Spleen (tissue), 11 donors: ENCODE measurements at regions not wholly inside any gene's neighbourhood (a gene's known extent, or its start where the extent isn't known, plus 50 kb on each side); places are given as distances from the start of the nearest gene placed in this dataset.
"Not testable (repeated sequence)": the region's sequence is repeated elsewhere in the genome, so short reads cannot be mapped to it uniquely, and the experiment has no call there.

Experiments used
- DNase-seq: peaks from one replicate; pipeline ENCODE4 v3.0.0-alpha.2; 2020
- H3K27ac ChIP-seq, 8 donors: fragments of 200-600 bp; sonication (generic) in 7 of 8; 1 replicate in 4 of 8; 2 replicates in 4 of 8; pipeline versions ENCODE4 v1.5.0 to v1.8.0; 2016 to 2021; ENCODE audit warnings: inconsistent platforms in 4 of 8, mild to moderate bottlenecking in 4 of 8, moderate library complexity in 1 of 8
- H3K27me3 ChIP-seq, 7 donors: fragments of 200-600 bp; sonication (generic) in 6 of 7; replicated peaks in 1 of 7; 1 replicate in 4 of 7; 2 replicates in 3 of 7; pipeline versions ENCODE4 v1.5.0 to v1.8.0; 2016 to 2021; ENCODE audit warnings: inconsistent platforms in 3 of 7, mild to moderate bottlenecking in 1 of 7
- H3K36me3 ChIP-seq, 6 donors: fragments of 200-600 bp; sonication (generic) in 5 of 6; 1 replicate in 4 of 6; 2 replicates in 2 of 6; pipeline versions ENCODE4 v1.5.0 to v1.8.0; 2016 to 2021; ENCODE audit warnings: inconsistent platforms in 2 of 6
- H3K4me1 ChIP-seq, 6 donors: fragments of 200-600 bp; sonication (generic) in 5 of 6; 1 replicate in 3 of 6; 2 replicates in 3 of 6; pipeline versions ENCODE4 v1.5.0 to v1.8.0; 2016 to 2021; ENCODE audit warnings: inconsistent platforms in 3 of 6
- H3K4me3 ChIP-seq, 8 donors: fragments of 200-600 bp; sonication (generic) in 7 of 8; 1 replicate in 4 of 8; 2 replicates in 4 of 8; pipeline versions ENCODE4 v1.5.0 to v1.8.0; 2016 to 2021; ENCODE audit warnings: inconsistent platforms in 4 of 8, mild to moderate bottlenecking in 4 of 8, moderate library complexity in 2 of 8
- H3K9me3 ChIP-seq, 8 donors: fragments of 200-600 bp; sonication (generic) in 7 of 8; 1 replicate in 4 of 8; 2 replicates in 4 of 8; pipeline versions ENCODE4 v1.5.0 to v1.8.0; 2016 to 2021; ENCODE audit warnings: inconsistent platforms in 4 of 8
- POLR2A ChIP-seq, 3 donors: fragments of 450-650 bp; IDR thresholded peaks; one replicate each; pipeline ENCODE4 v1.5.1; 2017; ENCODE audit warnings: antibody characterized with exemption in 3 of 3, mild to moderate bottlenecking in 1 of 3
- POLR2AphosphoS5 ChIP-seq, 3 donors: sonication (generic); formaldehyde crosslinking; IDR thresholded peaks; one replicate each; pipeline ENCODE4 v1.5.1; 2017; ENCODE audit warnings: antibody characterized with exemption in 3 of 3
- WGBS, 5 donors: extraction: QIAGEN DNeasy Blood & Tissue Kit in 3 of 5; methylation state at CpG; one replicate each; pipeline versions ENCODE4 v1.1.5 to v1.1.7; 2013 to 2018; 5-methylcytosine and 5-hydroxymethylcytosine counted together
- intact Hi-C: fragments of 100-400 bp; cut with DNase I; formaldehyde crosslinking; loops from one replicate; pipeline ENCODE4 v1.15.0; 2023; ENCODE audit warnings: low total_unique reads
- TF ChIP-seq, protein P1 (sequence below), 11 experiments: fragments of 200-600 bp in 7 of 11; fragments of 450-650 bp in 4 of 11; sonication (generic) in 4 of 11; IDR thresholded peaks in 8 of 11; conservative IDR thresholded peaks in 3 of 11; 1 replicate in 7 of 11; 2 replicates in 4 of 11; pipeline versions ENCODE4 v1.4.0 to v1.8.0; 2016 to 2021; ENCODE audit warnings: antibody characterized with exemption in 11 of 11, inconsistent platforms in 4 of 11, mild to moderate bottlenecking in 1 of 11
- donor health status: healthy with polysubstance abuse.
- donor health status: DM: no; HTN: no; CAD: no; lungs with moderate emphysema.
- donor health status: DM: no; HTN: no; CAD: no.
- donor health status: Bipolar disorder and iron deficiency.
- donor health status: healthy.
- donor health status: DM: no; HTN: no; CAD: no.
- donor health status: DM: yes; HTN: yes; CAD: no.

DNA sequence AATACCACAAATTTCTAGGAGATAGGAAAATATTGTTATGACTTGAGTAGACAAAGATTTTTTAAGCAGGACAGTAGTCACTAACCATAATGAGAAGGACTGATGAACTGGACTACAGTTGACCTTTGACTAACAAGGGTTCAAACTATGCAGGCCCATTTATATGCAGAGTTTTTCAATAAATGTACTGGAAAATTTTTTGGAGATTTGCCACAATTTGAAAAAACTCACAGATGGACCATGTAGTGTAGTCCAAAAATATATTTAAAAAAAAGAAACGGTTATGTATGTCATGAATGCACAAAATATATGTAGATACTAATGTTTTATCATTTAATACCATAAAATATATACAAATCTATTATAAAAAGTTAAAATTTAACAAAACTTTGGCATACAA lies 151.8 kb downstream of the LRRN1 start:
- Histone ChIP-seq H3K4me1 (no peaks in the 10 kb centered on the region), H3K27me3 (no peaks in the 10 kb centered on the region), H3K36me3 (no peaks in the 10 kb centered on the region), H3K4me3 (no peak overlapping the region), H3K27ac (no peak overlapping the region), H3K9me3 (no peaks in the 10 kb centered on the region)
- 0 to 72% (median 42%) methylated on average over 1 of the region's 1 CpG for WGBS, 5 donors
- TF ChIP-seq POLR2AphosphoS5 (IDR thresholded peaks at IDR 0.05), result no peak
- TF ChIP-seq POLR2A (IDR thresholded peaks at IDR 0.05), result no peak
- TF ChIP-seq, protein P1, sequence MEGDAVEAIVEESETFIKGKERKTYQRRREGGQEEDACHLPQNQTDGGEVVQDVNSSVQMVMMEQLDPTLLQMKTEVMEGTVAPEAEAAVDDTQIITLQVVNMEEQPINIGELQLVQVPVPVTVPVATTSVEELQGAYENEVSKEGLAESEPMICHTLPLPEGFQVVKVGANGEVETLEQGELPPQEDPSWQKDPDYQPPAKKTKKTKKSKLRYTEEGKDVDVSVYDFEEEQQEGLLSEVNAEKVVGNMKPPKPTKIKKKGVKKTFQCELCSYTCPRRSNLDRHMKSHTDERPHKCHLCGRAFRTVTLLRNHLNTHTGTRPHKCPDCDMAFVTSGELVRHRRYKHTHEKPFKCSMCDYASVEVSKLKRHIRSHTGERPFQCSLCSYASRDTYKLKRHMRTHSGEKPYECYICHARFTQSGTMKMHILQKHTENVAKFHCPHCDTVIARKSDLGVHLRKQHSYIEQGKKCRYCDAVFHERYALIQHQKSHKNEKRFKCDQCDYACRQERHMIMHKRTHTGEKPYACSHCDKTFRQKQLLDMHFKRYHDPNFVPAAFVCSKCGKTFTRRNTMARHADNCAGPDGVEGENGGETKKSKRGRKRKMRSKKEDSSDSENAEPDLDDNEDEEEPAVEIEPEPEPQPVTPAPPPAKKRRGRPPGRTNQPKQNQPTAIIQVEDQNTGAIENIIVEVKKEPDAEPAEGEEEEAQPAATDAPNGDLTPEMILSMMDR (IDR thresholded peaks at IDR 0.05 in 8 of 11, conservative IDR thresholded peaks at IDR 0.05 in 3 of 11), result no peak
- DNase-seq, result no peak
- intact Hi-C loops, result no loop called here

DNA sequence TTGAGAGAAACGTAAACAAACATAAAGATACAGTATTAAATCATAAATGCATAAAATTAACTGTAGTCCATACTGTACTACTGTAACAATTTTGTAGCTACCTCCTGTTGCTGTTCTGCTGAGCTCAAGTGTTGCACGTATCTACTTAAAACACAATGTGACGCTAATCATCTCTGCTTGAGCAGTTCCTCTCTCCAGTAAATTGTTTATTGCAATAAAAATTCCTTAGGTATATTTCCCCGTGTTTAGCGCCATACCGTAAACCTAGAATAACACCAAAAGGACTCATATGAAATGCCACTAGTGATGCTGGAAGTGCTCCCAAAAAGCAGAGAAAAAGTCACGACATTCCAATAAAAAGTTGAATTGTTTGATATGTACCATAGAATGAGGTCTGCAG lies 152.3 kb downstream of the LRRN1 start:
- no peak for DNase-seq
- H3K4me1 ChIP-seq, result no peaks in the 10 kb centered on the region
- no peak overlapping the region for H3K27ac ChIP-seq
- H3K9me3 ChIP-seq, result no peaks in the 10 kb centered on the region
- TF ChIP-seq, protein P1 (IDR thresholded peaks at IDR 0.05 in 8 of 11, conservative IDR thresholded peaks at IDR 0.05 in 3 of 11), result no peak
- no peak for TF ChIP-seq POLR2A (IDR thresholded peaks at IDR 0.05)
- TF ChIP-seq POLR2AphosphoS5 (IDR thresholded peaks at IDR 0.05), result no peak
- H3K36me3 ChIP-seq, result no peaks in the 10 kb centered on the region
- H3K27me3 ChIP-seq, result no peaks in the 10 kb centered on the region
- H3K4me3 ChIP-seq, result no peak overlapping the region
- WGBS, 5 donors, result 85 to 95% (median 90%) methylated on average over 7 of the region's 7 CpGs
- intact Hi-C loops, result no loop called here

DNA sequence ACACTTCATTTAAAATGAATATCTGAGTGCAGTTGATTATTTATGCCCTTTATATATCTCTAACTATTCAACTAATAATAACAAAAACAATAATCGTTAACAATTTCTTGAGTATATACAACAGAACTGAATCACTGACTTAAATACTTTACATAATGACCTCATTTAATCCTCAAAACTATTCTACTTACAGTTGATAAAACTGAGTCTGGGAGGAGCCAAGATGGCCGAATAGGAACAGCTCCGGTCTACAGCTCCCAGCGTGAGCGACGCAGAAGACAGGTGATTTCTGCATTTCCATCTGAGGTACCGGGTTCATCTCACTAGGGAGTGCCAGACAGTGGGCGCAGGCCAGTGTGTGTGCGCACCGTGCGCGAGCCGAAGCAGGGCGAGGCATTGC lies 163.6 kb downstream of the LRRN1 start:
- intact Hi-C loops, DNase-seq: not testable (repeated sequence)
- 79 to 95% (median 86%) methylated on average over 6 to 7 of the region's 14 CpGs for WGBS, 5 donors

DNA sequence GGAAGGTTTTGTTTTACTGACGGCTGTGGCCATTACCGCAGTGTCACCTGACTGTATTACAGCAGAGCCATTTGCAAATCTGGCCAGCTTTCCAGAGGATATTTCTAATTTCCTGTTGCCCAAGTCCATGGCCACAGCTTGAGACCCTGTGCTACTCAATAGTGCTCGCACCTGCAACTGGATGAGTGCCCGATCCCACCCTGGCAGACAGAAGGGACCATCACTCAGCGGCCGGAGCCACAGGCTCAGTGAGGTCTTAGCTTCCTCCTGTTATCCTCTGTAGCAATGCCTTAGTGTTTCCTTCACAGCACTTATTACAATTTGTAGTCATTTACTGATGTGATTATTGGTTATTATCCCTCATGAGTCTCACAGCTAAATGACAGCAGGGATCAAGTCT lies 184.8 kb downstream of the LRRN1 start:
- no peaks in the 10 kb centered on the region for H3K9me3 ChIP-seq
- no peaks in the 10 kb centered on the region for H3K27me3 ChIP-seq
- intact Hi-C loops, result no loop called here

More for the DNA sequence above, 163.6 kb downstream of the LRRN1 start:
- H3K27me3 ChIP-seq, H3K4me3 ChIP-seq, H3K4me1 ChIP-seq, H3K9me3 ChIP-seq, H3K36me3 ChIP-seq, H3K27ac ChIP-seq: not testable (repeated sequence)

More for the DNA sequence above, 184.8 kb downstream of the LRRN1 start:
- Histone ChIP-seq H3K27ac (peak overlapping the region in 6 of 8 donors; percentile 16 to 79 (median 59)), H3K4me1 (peaks cover 0 to 14% (median 0%) of the 10 kb centered on the region in 6 donors), H3K36me3 (no peaks in the 10 kb centered on the region), H3K4me3 (peak overlapping the region in 1 of 8 donors; percentile 29)
- 44 to 77% (median 68%) methylated on average over 6 of the region's 6 CpGs for WGBS, 5 donors
- TF ChIP-seq, protein P1 (IDR thresholded peaks at IDR 0.05 in 8 of 11, conservative IDR thresholded peaks at IDR 0.05 in 3 of 11), result no peak
- TF ChIP-seq POLR2AphosphoS5 (IDR thresholded peaks at IDR 0.05), result no peak
- TF ChIP-seq POLR2A (IDR thresholded peaks at IDR 0.05), result no peak
- no peak for DNase-seq
